Muscle layer of duodenum (tissue), 2 donors: ENCODE measurements at regions not wholly inside any gene's neighbourhood (a gene's known extent, or its start where the extent isn't known, plus 50 kb on each side); places are given as distances from the start of the nearest gene placed in this dataset.

Experiments
- H3K27ac ChIP-seq: one replicate; pipeline ENCODE4 v1.7.0; 2013; ENCODE audit warnings: mild to moderate bottlenecking, low read length
- H3K27me3 ChIP-seq: one replicate; pipeline ENCODE4 v1.7.0; 2013; ENCODE audit warnings: low read depth, mild to moderate bottlenecking, control low read depth, low read length
- H3K36me3 ChIP-seq, 2 donors: one replicate each; pipeline ENCODE4 v1.7.0; 2013; ENCODE audit warnings: low read length in 2 of 2, control low read depth in 1 of 2, mild to moderate bottlenecking in 1 of 2; ENCODE audit not compliant: insufficient read depth in 2 of 2, control insufficient read depth in 1 of 2
- H3K4me1 ChIP-seq, 2 donors: one replicate each; pipeline ENCODE4 v1.7.0; 2013; ENCODE audit warnings: low read length in 2 of 2, mild to moderate bottlenecking in 2 of 2, control low read depth in 1 of 2, moderate library complexity in 1 of 2; ENCODE audit not compliant: insufficient read depth in 2 of 2, control insufficient read depth in 1 of 2
- H3K4me3 ChIP-seq, 2 donors: one replicate each; pipeline ENCODE4 v1.7.0; 2013; ENCODE audit warnings: low read length in 2 of 2, low read depth in 1 of 2, mild to moderate bottlenecking in 1 of 2
- H3K9me3 ChIP-seq, 2 donors: one replicate each; pipeline ENCODE4 v1.7.0; 2013; ENCODE audit warnings: low read length in 2 of 2, control low read depth in 1 of 2, mild to moderate bottlenecking in 1 of 2; ENCODE audit not compliant: control insufficient read depth in 1 of 2
- donor health status: healthy.

- no peak overlapping the region for H3K4me3 ChIP-seq
- H3K27ac ChIP-seq, result no peak overlapping the region
- H3K27me3 ChIP-seq, result no peaks in the 10 kb centered on the region
- peaks cover 0 to 17% of the 10 kb centered on the region in 2 donors for H3K4me1 ChIP-seq
- no peaks in the 10 kb centered on the region for H3K9me3 ChIP-seq
- no peaks in the 10 kb centered on the region for H3K36me3 ChIP-seq
Observed at GRCh38 chr4:138908134-138908533, 107.4 kb upstream of the NOCT start.

- Histone ChIP-seq H3K4me1 (peaks cover 0 to 17% of the 10 kb centered on the region in 2 donors), H3K4me3 (no peak overlapping the region), H3K27me3 (no peaks in the 10 kb centered on the region), H3K27ac (no peak overlapping the region), H3K9me3 (no peaks in the 10 kb centered on the region), H3K36me3 (no peaks in the 10 kb centered on the region)
Observed at GRCh38 chr4:138907174-138907573, 108.4 kb upstream of the NOCT start.

- no peaks in the 10 kb centered on the region for H3K36me3 ChIP-seq
- no peak overlapping the region for H3K27ac ChIP-seq
- no peaks in the 10 kb centered on the region for H3K27me3 ChIP-seq
- no peaks in the 10 kb centered on the region for H3K9me3 ChIP-seq
- no peak overlapping the region for H3K4me3 ChIP-seq
- no peaks in the 10 kb centered on the region for H3K4me1 ChIP-seq
Observed at GRCh38 chr4:138904793-138905192, 110.8 kb upstream of the NOCT start.

- H3K27me3 ChIP-seq, result no peaks in the 10 kb centered on the region
- H3K4me3 ChIP-seq, result no peak overlapping the region
- H3K9me3 ChIP-seq, result no peaks in the 10 kb centered on the region
- H3K36me3 ChIP-seq, result no peaks in the 10 kb centered on the region
- H3K27ac ChIP-seq, result no peak overlapping the region
- H3K4me1 ChIP-seq, result no peaks in the 10 kb centered on the region
Observed at GRCh38 chr4:138903185-138903584, 112.4 kb upstream of the NOCT start.

GRCh38 chr4:138902705-138903104 is 112.9 kb upstream of the NOCT start:
- Histone ChIP-seq H3K4me1 (no peaks in the 10 kb centered on the region), H3K9me3 (no peaks in the 10 kb centered on the region), H3K27me3 (no peaks in the 10 kb centered on the region), H3K36me3 (no peaks in the 10 kb centered on the region), H3K4me3 (no peak overlapping the region), H3K27ac (no peak overlapping the region)

GRCh38 chr4:138901177-138901576 is 114.4 kb upstream of the NOCT start:
- Histone ChIP-seq H3K27me3 (no peaks in the 10 kb centered on the region), H3K27ac (no peak overlapping the region), H3K36me3 (no peaks in the 10 kb centered on the region), H3K9me3 (no peaks in the 10 kb centered on the region), H3K4me3 (no peak overlapping the region), H3K4me1 (no peaks in the 10 kb centered on the region)

DNA sequence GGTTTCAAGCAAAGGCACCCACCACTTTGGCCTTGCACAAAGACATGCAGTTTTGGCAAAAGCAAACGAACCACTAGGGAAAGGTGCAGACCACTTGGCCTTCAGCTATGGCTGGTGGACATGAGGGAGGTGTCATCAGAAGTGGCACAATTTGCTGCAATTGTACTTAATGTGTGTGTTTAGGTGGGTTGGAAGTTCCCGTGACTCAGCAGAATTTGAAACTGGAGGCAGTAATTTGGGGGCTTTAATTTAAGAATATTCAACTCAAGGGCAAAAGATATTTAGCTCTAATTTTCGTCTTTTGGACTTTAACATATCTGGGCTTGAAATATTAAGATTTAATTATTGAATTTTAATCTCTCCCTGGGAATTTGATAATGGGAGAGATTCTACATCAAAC is 115.6 kb upstream of the NOCT start:
- Histone ChIP-seq H3K4me3 (no peak overlapping the region), H3K4me1 (no peaks in the 10 kb centered on the region), H3K36me3 (no peaks in the 10 kb centered on the region), H3K27me3 (no peaks in the 10 kb centered on the region), H3K9me3 (no peaks in the 10 kb centered on the region), H3K27ac (no peak overlapping the region)

- Histone ChIP-seq H3K36me3 (no peaks in the 10 kb centered on the region), H3K27ac (no peak overlapping the region), H3K4me3 (no peak overlapping the region)
Observed at GRCh38 chr4:138898282-138898681, 117.3 kb upstream of the NOCT start.

GRCh38 chr4:138897811-138898226 is 117.8 kb upstream of the NOCT start:
- no peaks in the 10 kb centered on the region for H3K27me3 ChIP-seq
- no peak overlapping the region for H3K4me3 ChIP-seq
- H3K36me3 ChIP-seq, result no peaks in the 10 kb centered on the region
- H3K4me1 ChIP-seq, result no peaks in the 10 kb centered on the region
- no peaks in the 10 kb centered on the region for H3K9me3 ChIP-seq
- H3K27ac ChIP-seq, result no peak overlapping the region

More at GRCh38 chr4:138898282-138898681, 117.3 kb upstream of the NOCT start:
- Histone ChIP-seq H3K9me3 (no peaks in the 10 kb centered on the region), H3K27me3 (no peaks in the 10 kb centered on the region), H3K4me1 (no peaks in the 10 kb centered on the region)

GRCh38 chr4:138894709-138895108 is 120.9 kb upstream of the NOCT start:
- Histone ChIP-seq H3K4me3 (no peak overlapping the region), H3K4me1 (no peaks in the 10 kb centered on the region), H3K36me3 (no peaks in the 10 kb centered on the region), H3K27ac (no peak overlapping the region), H3K9me3 (no peaks in the 10 kb centered on the region), H3K27me3 (no peaks in the 10 kb centered on the region)

DNA sequence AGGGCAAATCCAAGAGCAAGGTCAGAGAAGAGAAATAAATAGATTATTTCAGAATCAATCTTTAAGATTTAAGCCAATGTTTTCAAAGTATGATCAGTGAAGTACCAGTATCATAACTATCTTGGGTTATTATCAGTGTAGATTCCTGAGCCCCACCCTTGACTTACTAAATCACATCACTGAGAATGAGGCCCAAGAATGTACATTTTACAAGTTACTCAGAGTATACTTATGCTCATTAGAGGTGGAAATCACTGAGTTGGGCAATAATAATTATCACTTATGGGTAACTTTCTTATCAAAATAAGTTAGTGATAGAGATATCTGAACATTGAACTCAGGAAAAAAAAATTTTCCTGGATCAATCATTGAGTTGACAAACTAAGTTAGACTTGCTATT is 121.6 kb upstream of the NOCT start:
- Histone ChIP-seq H3K4me3 (no peak overlapping the region), H3K36me3 (no peaks in the 10 kb centered on the region), H3K9me3 (no peaks in the 10 kb centered on the region), H3K27ac (no peak overlapping the region), H3K27me3 (no peaks in the 10 kb centered on the region), H3K4me1 (no peaks in the 10 kb centered on the region)

DNA sequence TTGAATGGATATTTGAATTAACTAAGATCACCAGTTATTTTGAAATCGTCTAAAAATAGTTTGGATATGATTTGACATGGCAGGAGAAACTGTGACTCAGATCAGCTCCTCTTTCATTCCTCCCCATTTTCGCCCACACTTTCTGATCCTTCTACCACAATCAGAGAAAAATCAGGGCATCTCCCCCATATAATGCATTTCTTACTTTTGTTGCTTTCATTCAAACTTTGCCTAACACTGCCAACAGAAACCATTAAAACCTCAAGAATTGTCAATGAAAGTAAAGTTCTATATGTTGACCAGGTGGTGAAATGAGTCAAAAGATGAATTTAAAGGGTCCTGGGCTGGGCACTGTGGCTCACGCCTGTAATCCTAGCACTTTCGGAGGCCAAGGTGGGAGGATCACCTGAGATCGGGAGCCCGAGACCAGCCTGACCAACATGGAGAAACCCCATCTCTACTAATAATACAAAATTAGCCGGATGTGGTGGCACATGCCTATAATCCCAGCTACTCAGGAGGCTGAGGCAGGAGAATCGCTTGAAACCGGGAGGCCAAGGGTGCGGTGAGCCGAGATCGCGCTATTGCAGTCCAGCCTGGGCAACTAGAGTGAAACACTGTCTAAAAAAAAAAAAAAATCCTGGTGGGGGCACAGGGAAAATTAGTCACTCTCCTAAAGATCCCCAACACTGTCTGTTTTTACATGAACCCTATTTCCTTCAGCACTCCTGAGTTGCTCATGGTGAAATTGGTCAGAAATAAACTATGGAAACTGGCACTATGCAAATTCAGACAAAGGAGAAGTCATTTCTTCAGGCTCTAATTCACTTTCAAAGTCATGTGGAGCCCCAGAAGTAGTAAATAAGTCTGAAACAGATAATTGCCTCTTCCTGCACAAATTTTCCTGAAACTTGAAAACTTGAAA is 122.8 kb upstream of the NOCT start:
- H3K4me3 ChIP-seq, result no peak overlapping the region
- no peaks in the 10 kb centered on the region for H3K36me3 ChIP-seq
- H3K27me3 ChIP-seq, result no peaks in the 10 kb centered on the region
- H3K4me1 ChIP-seq, result no peaks in the 10 kb centered on the region
- H3K27ac ChIP-seq, result no peak overlapping the region
- no peaks in the 10 kb centered on the region for H3K9me3 ChIP-seq
